Panc1 (cell line): ENCODE measurements at regions not wholly inside any gene's neighbourhood (a gene's known extent, or its start where the extent isn't known, plus 50 kb on each side); places are given as distances from the start of the nearest gene placed in this dataset.

Experiments used
- ATAC-seq: fragments of 200-7000 bp; cut with Tn5 transposase; 2 replicates; pipeline ENCODE4 v1.9.1; 2020; ENCODE audit warnings: mild to moderate bottlenecking, moderate library complexity
- BruUV-seq: library from RNA; stranded (reverse); fragments of 400-500 nt; replicated peaks from 2 replicates; lab custom pipeline; 2021; lab: Mats Ljungman, UMichigan
- CTCF ChIA-PET: fragments of 300-600 bp; sonication (Branson Sonifier 250); formaldehyde crosslinking; loops from one replicate; lab custom pipeline; 2022; ENCODE audit warnings: antibody characterized with exemption; lab: Charles Lee
- POLR2A ChIA-PET: fragments of 300-600 bp; sonication (Branson Sonifier 250); formaldehyde crosslinking; loops from one replicate; lab custom pipeline; 2022; ENCODE audit warnings: antibody characterized with exemption; lab: Charles Lee
- DNase-seq: peaks from one replicate; pipeline ENCODE4 v3.0.0-alpha.2; 2010; ENCODE audit warnings: low read depth, low spot score
- H3K27ac ChIP-seq: 2 replicates; pipeline ENCODE4 v1.5.1; 2011; ENCODE audit warnings: mild to moderate bottlenecking, low read length, inconsistent platforms
- H3K27me3 ChIP-seq: fragments of 200-500 bp; sonication (Bioruptor generic); 2 replicates; pipeline ENCODE4 v1.6.0; 2014; ENCODE audit warnings: low read length, inconsistent platforms; ENCODE audit not compliant: control insufficient read depth, insufficient read depth
- H3K36me3 ChIP-seq: fragments of 200-500 bp; sonication (Bioruptor generic); 2 replicates; pipeline ENCODE4 v1.5.1; 2014; ENCODE audit warnings: inconsistent platforms, mild to moderate bottlenecking, low read length, moderate library complexity; ENCODE audit not compliant: control insufficient read depth, insufficient read depth
- H3K4me1 ChIP-seq: 2 replicates; pipeline ENCODE4 v1.5.1; 2011; ENCODE audit warnings: inconsistent platforms, mild to moderate bottlenecking, low read length, moderate library complexity; ENCODE audit not compliant: control insufficient read depth, insufficient read depth
- H3K4me3 ChIP-seq, 2 experiments: 2 replicates each; pipeline ENCODE4 v1.5.1; 2011 to 2012; ENCODE audit warnings: low read depth in 2 of 2, low read length in 2 of 2, mild to moderate bottlenecking in 2 of 2, inconsistent platforms in 1 of 2, moderate library complexity in 1 of 2
- H3K9me3 ChIP-seq: fragments of 200-500 bp; sonication (Bioruptor generic); 2 replicates; pipeline ENCODE4 v1.5.1; 2014; ENCODE audit warnings: low read depth, mild to moderate bottlenecking, inconsistent platforms, low read length, moderate library complexity; ENCODE audit not compliant: control insufficient read depth, insufficient read depth
- CTCF ChIP-seq: fragments of 450-650 bp; IDR thresholded peaks from 2 replicates; pipeline ENCODE4 v1.5.1; 2017; ENCODE audit warnings: mild to moderate bottlenecking
- SIN3A ChIP-seq: IDR thresholded peaks from 2 replicates; pipeline ENCODE4 v1.6.1; 2012; ENCODE audit warnings: low read depth, mild to moderate bottlenecking, low read length, moderate library complexity, borderline replicate concordance; ENCODE audit not compliant: insufficient read depth
- TCF7L2 ChIP-seq: IDR thresholded peaks from 2 replicates; pipeline ENCODE4 v1.6.1; 2011; ENCODE audit warnings: mild to moderate bottlenecking, low read depth, low read length, inconsistent platforms
- in situ Hi-C: cut with HindIII; loops from 2 replicates; pipeline ENCODE4 v1.10.0; 2016; ENCODE audit warnings: low sequenced_read_pairs, low pct_unique_long_range_greater_than_20kb
- intact Hi-C: fragments of 100-400 bp; cut with micrococcal nuclease; formaldehyde crosslinking; loops from one replicate; pipeline ENCODE4 v1.10.0; 2022; ENCODE audit not compliant: unreplicated experiment
- TF ChIP-seq, protein P1 (sequence below), 2 experiments: IDR thresholded peaks; 2 replicates each; pipeline ENCODE4 v1.6.1; 2011 to 2012; ENCODE audit warnings: low read depth in 2 of 2, control low read depth in 1 of 2, low read length in 1 of 2, mild to moderate bottlenecking in 1 of 2, moderate library complexity in 1 of 2; ENCODE audit not compliant: insufficient read depth in 1 of 2

GRCh38 chr1:194161591-194161990 lies 975.2 kb upstream of the B3GALT2 start:
- ChIA-PET CTCF (no interaction called here), POLR2A (no interaction called here)
- no peak for ATAC-seq
- Histone ChIP-seq H3K9me3 (peaks cover 2% of the 10 kb centered on the region; the same call in 1 of the 2 replicates), H3K4me3 (no peak overlapping the region), H3K27me3 (no peaks in the 10 kb centered on the region), H3K36me3 (no peaks in the 10 kb centered on the region), H3K4me1 (no peaks in the 10 kb centered on the region), H3K27ac (no peak overlapping the region)
- intact Hi-C loops = no loop called here
- DNase-seq = no peak
- BruUV-seq = no TSS peak
- in situ Hi-C loops = no loop called here
- TF ChIP-seq CTCF = no peak
- TF ChIP-seq TCF7L2 = no peak
- TF ChIP-seq, protein P1, sequence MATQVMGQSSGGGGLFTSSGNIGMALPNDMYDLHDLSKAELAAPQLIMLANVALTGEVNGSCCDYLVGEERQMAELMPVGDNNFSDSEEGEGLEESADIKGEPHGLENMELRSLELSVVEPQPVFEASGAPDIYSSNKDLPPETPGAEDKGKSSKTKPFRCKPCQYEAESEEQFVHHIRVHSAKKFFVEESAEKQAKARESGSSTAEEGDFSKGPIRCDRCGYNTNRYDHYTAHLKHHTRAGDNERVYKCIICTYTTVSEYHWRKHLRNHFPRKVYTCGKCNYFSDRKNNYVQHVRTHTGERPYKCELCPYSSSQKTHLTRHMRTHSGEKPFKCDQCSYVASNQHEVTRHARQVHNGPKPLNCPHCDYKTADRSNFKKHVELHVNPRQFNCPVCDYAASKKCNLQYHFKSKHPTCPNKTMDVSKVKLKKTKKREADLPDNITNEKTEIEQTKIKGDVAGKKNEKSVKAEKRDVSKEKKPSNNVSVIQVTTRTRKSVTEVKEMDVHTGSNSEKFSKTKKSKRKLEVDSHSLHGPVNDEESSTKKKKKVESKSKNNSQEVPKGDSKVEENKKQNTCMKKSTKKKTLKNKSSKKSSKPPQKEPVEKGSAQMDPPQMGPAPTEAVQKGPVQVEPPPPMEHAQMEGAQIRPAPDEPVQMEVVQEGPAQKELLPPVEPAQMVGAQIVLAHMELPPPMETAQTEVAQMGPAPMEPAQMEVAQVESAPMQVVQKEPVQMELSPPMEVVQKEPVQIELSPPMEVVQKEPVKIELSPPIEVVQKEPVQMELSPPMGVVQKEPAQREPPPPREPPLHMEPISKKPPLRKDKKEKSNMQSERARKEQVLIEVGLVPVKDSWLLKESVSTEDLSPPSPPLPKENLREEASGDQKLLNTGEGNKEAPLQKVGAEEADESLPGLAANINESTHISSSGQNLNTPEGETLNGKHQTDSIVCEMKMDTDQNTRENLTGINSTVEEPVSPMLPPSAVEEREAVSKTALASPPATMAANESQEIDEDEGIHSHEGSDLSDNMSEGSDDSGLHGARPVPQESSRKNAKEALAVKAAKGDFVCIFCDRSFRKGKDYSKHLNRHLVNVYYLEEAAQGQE (IDR thresholded peaks at IDR 0.05; ENCODE audit: insufficient read depth in 1 of 2, low read depth in 2 of 2, low read length in 1 of 2) = no peak
- no peak for TF ChIP-seq SIN3A

DNA sequence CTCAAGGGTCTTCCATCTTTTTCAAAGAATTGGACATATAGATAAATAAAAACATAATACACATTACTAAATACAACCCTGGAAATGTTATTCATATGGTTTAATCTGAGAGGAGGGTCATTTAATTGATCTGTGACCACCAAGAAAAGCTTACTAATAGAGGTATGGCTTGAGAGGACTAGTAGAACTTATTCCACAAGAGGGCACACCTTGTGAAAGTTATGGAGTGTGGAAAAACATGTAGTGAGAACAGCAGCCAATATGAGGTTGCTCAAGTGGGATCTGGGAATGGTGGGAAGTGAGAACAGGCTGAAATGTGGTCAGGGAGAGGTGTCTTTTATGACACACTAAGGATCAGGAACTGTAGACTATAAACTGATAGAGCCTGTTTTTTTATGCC lies 973.5 kb upstream of the B3GALT2 start:
- no peak overlapping the region for H3K4me3 ChIP-seq
- TF ChIP-seq, protein P1 (IDR thresholded peaks at IDR 0.05; ENCODE audit: insufficient read depth in 1 of 2, low read depth in 2 of 2, low read length in 1 of 2) = no peak
- peak; percentile 6; the same call in 1 of the 2 replicates for TF ChIP-seq CTCF
- no peaks in the 10 kb centered on the region for H3K4me1 ChIP-seq
- no TSS peak for BruUV-seq
- in situ Hi-C loops (no loop called here), intact Hi-C loops (no loop called here)
- ChIA-PET CTCF (no interaction called here), POLR2A (no interaction called here)
- peaks cover 2% of the 10 kb centered on the region; the same call in 1 of the 2 replicates for H3K9me3 ChIP-seq
- ATAC-seq (no peak), DNase-seq (no peak)
- H3K36me3 ChIP-seq = no peaks in the 10 kb centered on the region
- H3K27me3 ChIP-seq = no peaks in the 10 kb centered on the region
- H3K27ac ChIP-seq = no peak overlapping the region
